ENCODE measurements at regions not wholly inside any gene's neighbourhood (a gene's known extent, or its start where the extent isn't known, plus 50 kb on each side); places are given as distances from the start of the nearest gene placed in this dataset.

DNA sequence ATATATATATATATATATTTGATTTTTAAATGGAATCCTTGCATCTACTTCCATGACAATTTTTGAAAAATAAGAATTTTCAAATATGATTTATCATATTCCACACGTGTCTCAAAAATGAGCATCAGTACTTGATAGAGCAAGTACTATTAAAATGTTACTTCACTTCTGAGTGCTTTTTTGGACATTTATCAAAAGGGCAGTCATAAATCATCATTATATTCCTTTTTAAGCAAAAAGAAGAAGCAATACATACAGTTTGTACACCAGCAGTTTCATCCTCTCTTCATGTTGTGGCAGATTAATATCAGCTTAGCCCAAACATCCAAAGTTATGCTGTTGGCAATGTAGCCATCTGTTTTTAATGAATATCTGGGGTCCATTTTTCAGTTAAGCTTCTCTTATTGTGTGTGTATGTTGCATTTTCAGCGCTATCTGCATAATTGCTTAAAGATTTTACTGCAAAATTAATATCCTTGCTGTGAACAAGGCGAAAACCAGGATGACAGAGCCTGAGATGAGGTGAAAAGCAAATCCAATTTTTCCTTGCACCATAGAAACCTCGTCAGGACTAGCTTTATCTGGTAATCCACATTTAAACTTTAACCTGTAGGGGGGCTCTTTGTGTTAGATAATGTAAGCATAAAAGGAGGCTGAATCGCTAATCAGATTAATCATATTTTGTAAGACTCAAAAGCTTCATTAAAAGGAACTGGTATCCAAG is 604.9 kb upstream of the AGTR1 start:
- TF ChIP-seq FOXM1 (IDR thresholded peaks at IDR 0.05; ENCODE audit: low read depth, low read length) (no peak), POLR2A (IDR thresholded peaks at IDR 0.05; ENCODE audit: low read depth, low read length) (no peak), TCF3 (IDR thresholded peaks at IDR 0.05; ENCODE audit: borderline replicate concordance, insufficient read depth, low read depth, low read length) (no peak), SIN3A (IDR thresholded peaks at IDR 0.05; ENCODE audit: low read depth, low read length) (no peak), KDM1A (IDR thresholded peaks at IDR 0.05; ENCODE audit: borderline replicate concordance) (no peak), POLR2AphosphoS5 (IDR thresholded peaks at IDR 0.05; ENCODE audit: low read length) (no peak)
- TF ChIP-seq, protein P1, sequence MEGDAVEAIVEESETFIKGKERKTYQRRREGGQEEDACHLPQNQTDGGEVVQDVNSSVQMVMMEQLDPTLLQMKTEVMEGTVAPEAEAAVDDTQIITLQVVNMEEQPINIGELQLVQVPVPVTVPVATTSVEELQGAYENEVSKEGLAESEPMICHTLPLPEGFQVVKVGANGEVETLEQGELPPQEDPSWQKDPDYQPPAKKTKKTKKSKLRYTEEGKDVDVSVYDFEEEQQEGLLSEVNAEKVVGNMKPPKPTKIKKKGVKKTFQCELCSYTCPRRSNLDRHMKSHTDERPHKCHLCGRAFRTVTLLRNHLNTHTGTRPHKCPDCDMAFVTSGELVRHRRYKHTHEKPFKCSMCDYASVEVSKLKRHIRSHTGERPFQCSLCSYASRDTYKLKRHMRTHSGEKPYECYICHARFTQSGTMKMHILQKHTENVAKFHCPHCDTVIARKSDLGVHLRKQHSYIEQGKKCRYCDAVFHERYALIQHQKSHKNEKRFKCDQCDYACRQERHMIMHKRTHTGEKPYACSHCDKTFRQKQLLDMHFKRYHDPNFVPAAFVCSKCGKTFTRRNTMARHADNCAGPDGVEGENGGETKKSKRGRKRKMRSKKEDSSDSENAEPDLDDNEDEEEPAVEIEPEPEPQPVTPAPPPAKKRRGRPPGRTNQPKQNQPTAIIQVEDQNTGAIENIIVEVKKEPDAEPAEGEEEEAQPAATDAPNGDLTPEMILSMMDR (IDR thresholded peaks at IDR 0.05 in 2 of 3, conservative IDR thresholded peaks at IDR 0.05 in 1 of 3; ENCODE audit: control insufficient read depth in 2 of 3, extremely low read depth in 1 of 3, insufficient read depth in 1 of 3, low read depth in 3 of 3, low read length in 3 of 3), result no peak
- TF ChIP-seq, protein P2, sequence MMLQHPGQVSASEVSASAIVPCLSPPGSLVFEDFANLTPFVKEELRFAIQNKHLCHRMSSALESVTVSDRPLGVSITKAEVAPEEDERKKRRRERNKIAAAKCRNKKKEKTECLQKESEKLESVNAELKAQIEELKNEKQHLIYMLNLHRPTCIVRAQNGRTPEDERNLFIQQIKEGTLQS (IDR thresholded peaks at IDR 0.05; ENCODE audit: borderline replicate concordance, extremely low read depth, low read depth, low read length), result no peak
- TF ChIP-seq, protein P3, sequence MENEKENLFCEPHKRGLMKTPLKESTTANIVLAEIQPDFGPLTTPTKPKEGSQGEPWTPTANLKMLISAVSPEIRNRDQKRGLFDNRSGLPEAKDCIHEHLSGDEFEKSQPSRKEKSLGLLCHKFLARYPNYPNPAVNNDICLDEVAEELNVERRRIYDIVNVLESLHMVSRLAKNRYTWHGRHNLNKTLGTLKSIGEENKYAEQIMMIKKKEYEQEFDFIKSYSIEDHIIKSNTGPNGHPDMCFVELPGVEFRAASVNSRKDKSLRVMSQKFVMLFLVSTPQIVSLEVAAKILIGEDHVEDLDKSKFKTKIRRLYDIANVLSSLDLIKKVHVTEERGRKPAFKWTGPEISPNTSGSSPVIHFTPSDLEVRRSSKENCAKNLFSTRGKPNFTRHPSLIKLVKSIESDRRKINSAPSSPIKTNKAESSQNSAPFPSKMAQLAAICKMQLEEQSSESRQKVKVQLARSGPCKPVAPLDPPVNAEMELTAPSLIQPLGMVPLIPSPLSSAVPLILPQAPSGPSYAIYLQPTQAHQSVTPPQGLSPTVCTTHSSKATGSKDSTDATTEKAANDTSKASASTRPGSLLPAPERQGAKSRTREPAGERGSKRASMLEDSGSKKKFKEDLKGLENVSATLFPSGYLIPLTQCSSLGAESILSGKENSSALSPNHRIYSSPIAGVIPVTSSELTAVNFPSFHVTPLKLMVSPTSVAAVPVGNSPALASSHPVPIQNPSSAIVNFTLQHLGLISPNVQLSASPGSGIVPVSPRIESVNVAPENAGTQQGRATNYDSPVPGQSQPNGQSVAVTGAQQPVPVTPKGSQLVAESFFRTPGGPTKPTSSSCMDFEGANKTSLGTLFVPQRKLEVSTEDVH (IDR thresholded peaks at IDR 0.05; ENCODE audit: low read depth, partially characterized antibody), result no peak
